ENCODE measurements at regions not wholly inside any gene's neighbourhood (a gene's known extent, or its start where the extent isn't known, plus 50 kb on each side); places are given as distances from the start of the nearest gene placed in this dataset.
"Not testable (repeated sequence)": the region's sequence is repeated elsewhere in the genome, so short reads cannot be mapped to it uniquely, and the experiment has no call there.

DNA sequence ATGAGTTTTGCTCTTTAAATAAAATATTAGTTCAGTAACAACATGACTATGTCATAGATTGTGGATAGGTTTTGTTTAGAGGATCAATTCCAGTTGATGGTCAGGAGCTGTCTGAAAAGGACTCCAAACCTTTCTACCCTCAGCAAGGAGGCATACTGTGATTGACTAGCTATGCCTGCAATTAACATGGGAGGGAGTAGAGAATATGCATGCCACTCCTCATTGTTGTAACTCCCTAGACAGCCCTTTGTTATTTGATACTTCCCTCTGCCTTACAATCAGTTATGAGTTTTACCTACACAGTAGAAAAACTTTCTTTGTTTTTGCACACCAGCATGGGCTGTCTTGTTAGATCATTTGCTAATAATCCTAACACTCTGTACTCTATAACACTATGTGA, 1418.5 kb downstream of the KHDRBS2 start:
- no peak for DNase-seq (ENCODE audit: insufficient read length, low spot score)
- no peak for FAIRE-seq
- TF ChIP-seq, protein P1, sequence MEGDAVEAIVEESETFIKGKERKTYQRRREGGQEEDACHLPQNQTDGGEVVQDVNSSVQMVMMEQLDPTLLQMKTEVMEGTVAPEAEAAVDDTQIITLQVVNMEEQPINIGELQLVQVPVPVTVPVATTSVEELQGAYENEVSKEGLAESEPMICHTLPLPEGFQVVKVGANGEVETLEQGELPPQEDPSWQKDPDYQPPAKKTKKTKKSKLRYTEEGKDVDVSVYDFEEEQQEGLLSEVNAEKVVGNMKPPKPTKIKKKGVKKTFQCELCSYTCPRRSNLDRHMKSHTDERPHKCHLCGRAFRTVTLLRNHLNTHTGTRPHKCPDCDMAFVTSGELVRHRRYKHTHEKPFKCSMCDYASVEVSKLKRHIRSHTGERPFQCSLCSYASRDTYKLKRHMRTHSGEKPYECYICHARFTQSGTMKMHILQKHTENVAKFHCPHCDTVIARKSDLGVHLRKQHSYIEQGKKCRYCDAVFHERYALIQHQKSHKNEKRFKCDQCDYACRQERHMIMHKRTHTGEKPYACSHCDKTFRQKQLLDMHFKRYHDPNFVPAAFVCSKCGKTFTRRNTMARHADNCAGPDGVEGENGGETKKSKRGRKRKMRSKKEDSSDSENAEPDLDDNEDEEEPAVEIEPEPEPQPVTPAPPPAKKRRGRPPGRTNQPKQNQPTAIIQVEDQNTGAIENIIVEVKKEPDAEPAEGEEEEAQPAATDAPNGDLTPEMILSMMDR (IDR thresholded peaks at IDR 0.05; ENCODE audit: insufficient read depth, missing control alignments): no peak

DNA sequence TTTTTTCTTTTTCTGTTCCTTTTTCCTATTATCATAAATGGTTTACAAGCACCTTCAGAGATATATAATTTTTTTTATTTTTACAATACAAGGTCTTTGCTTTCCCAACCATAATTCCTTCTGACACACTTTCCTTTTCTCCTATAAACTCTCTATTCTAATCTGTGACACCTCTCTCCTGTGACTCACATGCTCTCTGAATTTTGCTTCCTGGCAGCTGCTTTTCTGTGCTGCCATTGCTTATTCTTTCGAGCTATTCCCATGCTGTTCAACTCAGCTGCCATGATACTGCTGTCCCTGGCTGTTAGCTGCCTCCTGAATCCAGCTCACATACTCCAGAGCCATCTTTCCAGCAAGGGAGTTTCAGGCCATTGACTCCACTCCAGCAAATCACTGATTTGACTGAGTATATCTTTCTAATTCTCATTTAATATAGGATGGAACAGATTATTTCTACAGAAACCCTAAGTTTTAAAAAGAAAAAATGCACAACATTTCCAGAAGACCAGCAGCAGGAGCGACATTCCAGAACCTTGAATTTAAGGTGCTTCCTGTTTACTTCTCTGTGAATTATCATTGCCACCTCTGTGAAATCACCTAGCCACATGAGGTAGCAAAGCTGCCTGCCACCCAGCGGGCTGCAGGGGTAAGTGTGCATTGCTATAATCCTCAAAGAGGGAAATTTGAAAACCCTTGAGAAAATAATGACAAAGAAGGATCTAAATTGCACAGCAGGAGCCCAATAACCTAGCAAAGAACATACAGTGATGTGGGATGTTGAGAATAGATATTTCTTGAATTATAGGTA, 1442.6 kb downstream of the KHDRBS2 start:
- TF ChIP-seq, protein P1 (IDR thresholded peaks at IDR 0.05; ENCODE audit: insufficient read depth, missing control alignments): peak; percentile 19
- DNase-seq (ENCODE audit: insufficient read length, low spot score); FAIRE-seq: not testable (repeated sequence)

DNA sequence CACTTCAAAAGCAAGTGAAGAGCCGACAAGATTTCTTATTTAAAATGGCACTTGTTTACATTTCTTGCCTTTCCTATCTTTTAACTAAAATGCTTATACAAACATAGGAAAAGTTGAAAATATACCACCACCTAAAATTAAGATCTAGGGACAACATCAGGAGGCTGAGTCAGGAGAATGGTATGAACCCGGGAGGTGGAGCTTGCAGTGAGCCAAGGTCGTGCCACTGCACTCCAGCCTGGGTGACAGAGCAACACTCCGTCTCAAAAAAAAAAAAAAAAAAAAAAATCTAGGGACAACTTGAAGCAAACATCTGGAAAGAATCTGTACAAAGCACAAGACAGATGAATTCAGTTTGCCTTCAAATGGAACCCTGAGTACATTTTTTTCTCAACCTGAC, 1455.3 kb downstream of the KHDRBS2 start:
- not testable (repeated sequence) for DNase-seq (ENCODE audit: insufficient read length, low spot score); FAIRE-seq

- not testable (repeated sequence) for FAIRE-seq; DNase-seq (ENCODE audit: insufficient read length, low spot score)
Measured at GRCh38 chr6:60822597-60822996, 1463.4 kb downstream of the KHDRBS2 start.

DNA sequence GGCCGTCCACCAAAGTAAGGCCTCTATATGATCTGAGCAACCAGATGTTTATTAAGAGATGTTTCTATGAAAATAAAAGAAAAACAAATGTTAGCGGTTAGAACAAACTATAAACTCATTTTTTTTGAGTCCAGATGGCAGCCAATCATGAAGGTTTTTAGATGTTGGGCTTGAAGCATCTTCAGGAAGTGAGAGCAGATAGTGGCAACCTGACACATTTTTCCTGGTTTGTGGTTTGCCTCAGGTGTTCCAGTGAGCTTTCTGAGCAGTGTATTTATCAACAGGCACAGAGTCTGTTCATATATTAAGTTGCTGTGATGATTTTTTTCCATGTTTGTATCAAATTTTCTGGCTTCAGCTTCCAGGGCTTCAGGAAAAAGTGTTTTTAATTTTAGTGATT, 1468.0 kb downstream of the KHDRBS2 start:
- FAIRE-seq; DNase-seq (ENCODE audit: insufficient read length, low spot score): not testable (repeated sequence)

- DNase-seq (ENCODE audit: insufficient read length, low spot score); FAIRE-seq: not testable (repeated sequence)
Measured at GRCh38 chr6:60814784-60815183, 1471.2 kb downstream of the KHDRBS2 start.

DNA sequence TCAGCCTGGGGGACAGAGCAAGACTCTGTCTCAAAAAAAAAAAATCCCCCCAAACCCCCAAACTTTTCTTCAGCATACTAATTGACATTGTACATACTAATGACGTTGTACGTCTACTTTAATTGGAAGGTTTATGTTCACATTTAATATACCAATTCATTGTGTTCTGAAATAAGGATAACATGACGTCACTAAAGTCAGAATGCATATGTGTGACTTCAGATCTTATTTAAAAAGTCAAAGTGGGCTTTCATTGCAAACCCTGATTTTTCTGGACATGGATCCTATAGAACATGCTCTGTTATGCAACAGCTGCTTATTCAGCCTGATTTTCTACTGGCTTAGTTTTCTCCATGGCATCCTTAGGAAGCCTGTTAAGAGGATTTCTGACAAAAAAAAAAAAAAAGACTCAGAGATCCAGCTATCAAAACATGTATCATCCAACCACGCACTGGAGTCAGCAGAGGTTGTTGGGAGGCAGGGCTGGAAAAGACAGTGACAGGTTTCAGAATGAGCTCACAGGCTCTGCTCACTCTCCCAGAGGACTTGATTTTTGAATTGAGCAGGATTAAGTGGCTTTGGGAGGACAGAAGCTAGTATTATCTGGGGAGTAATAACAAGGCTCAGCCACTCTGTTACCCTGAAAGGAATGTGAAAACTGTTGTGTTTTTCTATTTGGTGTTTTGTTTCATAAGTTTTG, 1472.0 kb downstream of the KHDRBS2 start:
- not testable (repeated sequence) for FAIRE-seq; DNase-seq (ENCODE audit: insufficient read length, low spot score)

DNA sequence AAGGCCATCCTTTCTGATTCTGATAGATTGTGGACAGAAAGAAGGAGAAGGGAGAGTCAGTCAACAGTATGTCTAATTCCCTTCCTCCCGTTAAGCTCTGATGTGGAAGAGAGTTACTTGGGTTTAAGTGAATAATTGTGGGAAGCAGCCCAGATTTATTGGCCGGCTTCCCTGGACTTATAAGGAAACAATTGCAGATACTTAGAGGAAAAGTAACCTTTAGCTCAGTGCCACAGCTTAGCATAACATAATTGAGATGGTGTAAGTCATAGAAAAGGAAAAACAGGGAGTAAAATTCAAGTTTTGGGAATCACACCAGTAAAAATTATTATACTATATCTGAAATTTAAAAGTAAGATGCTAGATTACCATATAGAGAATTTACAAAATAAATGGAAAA, 1475.8 kb downstream of the KHDRBS2 start:
- DNase-seq (ENCODE audit: insufficient read length, low spot score); FAIRE-seq: not testable (repeated sequence)

GRCh38 chr6:60799146-60799545, 1486.9 kb downstream of the KHDRBS2 start:
- not testable (repeated sequence) for DNase-seq (ENCODE audit: insufficient read length, low spot score); FAIRE-seq
- TF ChIP-seq, protein P1 (IDR thresholded peaks at IDR 0.05; ENCODE audit: insufficient read depth, missing control alignments): peak; percentile 45

DNA sequence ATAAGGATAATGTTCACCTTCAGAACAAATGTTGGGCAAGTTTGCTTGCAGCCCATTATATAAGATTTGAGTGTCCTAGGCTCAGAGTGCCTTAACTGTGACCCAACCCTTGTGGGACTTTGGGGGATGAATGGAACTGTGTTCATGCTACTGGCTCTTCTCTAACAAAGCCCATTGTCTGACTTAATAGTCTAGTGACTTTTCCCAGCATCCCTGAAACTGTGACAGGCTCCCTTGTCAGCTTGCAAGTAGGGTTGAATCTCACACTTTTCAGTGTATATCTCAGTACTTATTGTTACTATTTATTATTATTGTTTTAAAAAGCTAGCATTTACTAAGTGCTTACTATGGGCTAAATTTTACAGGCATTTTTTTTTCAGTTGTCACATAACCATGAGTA, 1488.2 kb downstream of the KHDRBS2 start:
- not testable (repeated sequence) for DNase-seq (ENCODE audit: insufficient read length, low spot score); FAIRE-seq

- FAIRE-seq; DNase-seq (ENCODE audit: insufficient read length, low spot score): not testable (repeated sequence)
Measured at GRCh38 chr6:60789601-60790000, 1496.4 kb downstream of the KHDRBS2 start.

GRCh38 chr6:60782698-60783464, 1503.1 kb downstream of the KHDRBS2 start:
- DNase-seq (ENCODE audit: insufficient read length, low spot score); FAIRE-seq: not testable (repeated sequence)

GRCh38 chr6:60779591-60779990, 1506.4 kb downstream of the KHDRBS2 start:
- not testable (repeated sequence) for DNase-seq (ENCODE audit: insufficient read length, low spot score); FAIRE-seq

DNA sequence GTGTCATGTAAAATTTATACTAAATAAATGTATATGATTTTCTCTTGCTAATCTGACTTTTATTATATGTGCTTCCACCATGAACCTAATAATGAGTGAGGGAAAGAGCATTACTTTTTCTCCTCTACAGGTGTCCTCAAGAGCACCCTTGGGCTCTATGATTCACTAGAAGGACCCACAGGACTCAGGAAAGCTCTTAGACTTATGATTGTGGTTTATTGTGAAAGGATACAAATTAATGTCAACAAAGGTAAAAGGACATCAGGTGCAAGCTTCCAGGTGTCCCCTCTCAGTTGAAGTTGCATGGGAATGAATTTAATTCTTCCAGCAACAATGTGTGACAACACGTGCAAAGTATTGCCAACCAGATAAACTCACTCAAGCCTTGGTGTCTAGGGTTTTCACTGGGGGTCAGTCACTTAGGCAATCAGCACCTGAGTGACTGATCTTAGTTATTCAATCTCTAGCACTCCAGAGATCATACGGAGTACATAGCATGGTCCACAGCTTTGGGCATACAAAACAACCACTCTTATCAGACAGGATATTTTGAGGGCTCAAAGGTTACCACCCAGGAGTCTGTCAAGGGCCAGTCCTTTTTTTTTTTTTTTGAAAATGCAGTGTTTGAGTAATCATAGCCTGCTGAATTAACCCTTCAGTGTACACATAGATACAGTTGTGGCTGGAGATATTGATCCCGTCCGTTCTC, 1518.1 kb downstream of the KHDRBS2 start:
- not testable (repeated sequence) for FAIRE-seq; DNase-seq (ENCODE audit: insufficient read length, low spot score)

DNA sequence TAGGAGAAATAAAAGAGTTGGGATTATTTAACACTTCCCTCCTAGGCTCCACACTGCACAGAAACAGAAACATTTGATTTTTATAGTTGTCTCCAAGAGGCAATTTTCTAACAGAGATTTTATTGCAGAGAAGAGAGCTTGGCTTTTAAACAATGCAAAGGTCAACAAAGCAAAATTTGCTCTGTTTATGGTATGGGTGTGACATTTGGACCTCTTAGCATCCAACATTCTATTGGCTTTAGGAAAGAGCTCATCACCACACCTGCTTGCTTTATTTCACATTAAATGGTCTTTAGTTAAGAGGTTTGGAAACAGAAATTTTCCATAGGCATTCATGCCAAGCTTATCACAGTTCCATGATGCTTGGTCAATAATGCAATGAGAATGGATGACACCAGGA, 1520.7 kb downstream of the KHDRBS2 start:
- FAIRE-seq: not testable (repeated sequence)

More for the DNA sequence above, 1520.7 kb downstream of the KHDRBS2 start:
- DNase-seq (ENCODE audit: insufficient read length, low spot score): not testable (repeated sequence)
